Activated T-cell treated with anti-CD3 and anti-CD28 coated beads, Interleukin-2, amount 50 U/mL, for 1 hour (primary cell): ENCODE measurements at regions not wholly inside any gene's neighbourhood (a gene's known extent, or its start where the extent isn't known, plus 50 kb on each side); places are given as distances from the start of the nearest gene placed in this dataset.

ENCODE experiments used
- DNase-seq: peaks from one replicate; pipeline ENCODE4 v3.0.0-alpha.2; 2020

- no peak for DNase-seq
Observed at GRCh38 chr10:4475827-4476490, 350.0 kb upstream of the AKR1E2 start.

- DNase-seq = no peak
Observed at GRCh38 chr10:4474829-4475228, 351.2 kb upstream of the AKR1E2 start.

- DNase-seq = no peak
Observed at GRCh38 chr10:4473977-4474376, 352.0 kb upstream of the AKR1E2 start.

- DNase-seq = no peak
Observed at GRCh38 chr10:4472190-4472904, 353.7 kb upstream of the AKR1E2 start.

GRCh38 chr10:4470231-4470835 lies 355.7 kb upstream of the AKR1E2 start:
- no peak for DNase-seq

GRCh38 chr10:4467481-4467880 lies 358.5 kb upstream of the AKR1E2 start:
- DNase-seq = no peak

GRCh38 chr10:4460267-4460666 lies 365.7 kb upstream of the AKR1E2 start:
- no peak for DNase-seq

- DNase-seq = no peak
Observed at GRCh38 chr10:4459531-4459930, 366.5 kb upstream of the AKR1E2 start.

- no peak for DNase-seq
Observed at GRCh38 chr10:4457597-4457996, 368.4 kb upstream of the AKR1E2 start.

GRCh38 chr10:4456776-4457175 lies 369.2 kb upstream of the AKR1E2 start:
- no peak for DNase-seq

GRCh38 chr10:4456279-4456678 lies 369.7 kb upstream of the AKR1E2 start:
- no peak for DNase-seq

- no peak for DNase-seq
Observed at GRCh38 chr10:4453950-4454349, 372.1 kb upstream of the AKR1E2 start.

- DNase-seq = no peak
Observed at GRCh38 chr10:4453276-4453675, 372.7 kb upstream of the AKR1E2 start.

GRCh38 chr10:4450981-4451908 lies 374.8 kb upstream of the AKR1E2 start:
- no peak for DNase-seq

- DNase-seq = no peak
Observed at GRCh38 chr10:4450169-4450568, 375.8 kb upstream of the AKR1E2 start.

GRCh38 chr10:4448030-4448429 lies 378.0 kb upstream of the AKR1E2 start:
- DNase-seq = no peak

- no peak for DNase-seq
Observed at GRCh38 chr10:4443419-4443818, 382.6 kb upstream of the AKR1E2 start.

- DNase-seq = no peak
Observed at GRCh38 chr10:4442296-4442695, 383.7 kb upstream of the AKR1E2 start.

GRCh38 chr10:4440260-4440659 lies 385.7 kb upstream of the AKR1E2 start:
- no peak for DNase-seq

- no peak for DNase-seq
Observed at GRCh38 chr10:4437791-4438190, 388.2 kb upstream of the AKR1E2 start.

GRCh38 chr10:4437061-4437460 lies 388.9 kb upstream of the AKR1E2 start:
- no peak for DNase-seq

GRCh38 chr10:4436103-4436502 lies 389.9 kb upstream of the AKR1E2 start:
- DNase-seq = no peak

- no peak for DNase-seq
Observed at GRCh38 chr10:4434516-4435071, 391.4 kb upstream of the AKR1E2 start.
